ENCODE measurements at regions not wholly inside any gene's neighbourhood (a gene's known extent, or its start where the extent isn't known, plus 50 kb on each side); places are given as distances from the start of the nearest gene placed in this dataset.

GRCh38 chr3:154662851-154663250, 232.9 kb upstream of the GPR149 start:
- CTCF ChIA-PET = no interaction called here
- DNase-seq (ENCODE audit: low spot score) (no peak), ATAC-seq (no peak)
- Mint-ChIP-seq H3K27ac (no peak overlapping the region), H3K4me3 (no peak overlapping the region), H3K27me3 (ENCODE audit: low read depth) (no peaks in the 10 kb centered on the region), H3K36me3 (no peaks in the 10 kb centered on the region), H3K4me1 (peaks cover 4% of the 10 kb centered on the region; the same call in 1 of the 2 replicates), H3K9me3 (peaks cover 8% of the 10 kb centered on the region)
- POLR2A ChIA-PET = no interaction called here
- TF ChIP-seq JUN (CRISPR knock-in tag; IDR thresholded peaks at IDR 0.05) (no peak), USF1 (CRISPR knock-in tag; IDR thresholded peaks at IDR 0.05) (no peak), CTCF (IDR thresholded peaks at IDR 0.05) (no peak)

GRCh38 chr3:154660811-154661210, 230.8 kb upstream of the GPR149 start:
- Mint-ChIP-seq H3K9me3 (peaks cover 6% of the 10 kb centered on the region), H3K4me1 (peaks cover 17% of the 10 kb centered on the region), H3K27me3 (ENCODE audit: low read depth) (no peaks in the 10 kb centered on the region), H3K36me3 (no peaks in the 10 kb centered on the region), H3K4me3 (no peak overlapping the region), H3K27ac (no peak overlapping the region)
- CTCF ChIA-PET = no interaction called here
- no peak for TF ChIP-seq FOXK1 (CRISPR knock-in tag; IDR thresholded peaks at IDR 0.05)
- TF ChIP-seq AR (CRISPR knock-in tag; IDR thresholded peaks at IDR 0.05) = no peak
- TF ChIP-seq GRHL2 (CRISPR knock-in tag; IDR thresholded peaks at IDR 0.05; ENCODE audit: insufficient replicate concordance, severe bottlenecking) = no peak
- no peak for TF ChIP-seq ZNF425 (CRISPR knock-in tag; conservative IDR thresholded peaks at IDR 0.05)
- TF ChIP-seq ZNF512 (CRISPR knock-in tag; IDR thresholded peaks at IDR 0.05; ENCODE audit: borderline replicate concordance) = no peak
- no peak for TF ChIP-seq TP53 (CRISPR knock-in tag; IDR thresholded peaks at IDR 0.05)
- TF ChIP-seq NR3C1 (CRISPR knock-in tag; conservative IDR thresholded peaks at IDR 0.05; ENCODE audit: low read depth) = no peak
- no peak for TF ChIP-seq ZNF232 (CRISPR knock-in tag; IDR thresholded peaks at IDR 0.05)
- ATAC-seq (no peak), DNase-seq (ENCODE audit: low spot score) (no peak)
- POLR2A ChIA-PET = no interaction called here

- Mint-ChIP-seq H3K27ac (no peak overlapping the region), H3K4me3 (no peak overlapping the region), H3K27me3 (ENCODE audit: low read depth) (no peaks in the 10 kb centered on the region), H3K9me3 (no peaks in the 10 kb centered on the region), H3K4me1 (peaks cover 22% of the 10 kb centered on the region), H3K36me3 (no peaks in the 10 kb centered on the region)
- ATAC-seq (no peak), DNase-seq (ENCODE audit: low spot score) (no peak)
- CTCF ChIA-PET = no interaction called here
- POLR2A ChIA-PET = no interaction called here
- TF ChIP-seq ETV6 (CRISPR knock-in tag; IDR thresholded peaks at IDR 0.05) (no peak), TCF7 (CRISPR knock-in tag; IDR thresholded peaks at IDR 0.05; ENCODE audit: low read depth) (no peak), ZNF416 (CRISPR knock-in tag; IDR thresholded peaks at IDR 0.05) (no peak), TP53 (CRISPR knock-in tag; IDR thresholded peaks at IDR 0.05) (no peak), KAT7 (CRISPR knock-in tag; IDR thresholded peaks at IDR 0.05; ENCODE audit: borderline replicate concordance) (no peak), ZSCAN18 (CRISPR knock-in tag; IDR thresholded peaks at IDR 0.05) (no peak), ERG (CRISPR knock-in tag; IDR thresholded peaks at IDR 0.05) (no peak), FOXP1 (CRISPR knock-in tag; IDR thresholded peaks at IDR 0.05; ENCODE audit: borderline replicate concordance) (no peak), SOX15 (CRISPR knock-in tag; IDR thresholded peaks at IDR 0.05) (no peak), ATF2 (CRISPR knock-in tag; IDR thresholded peaks at IDR 0.05; ENCODE audit: borderline replicate concordance, low read depth) (no peak)
These were observed 228.0 kb upstream of the GPR149 start for GRCh38 chr3:154658000-154658399.

Measured in WTC11 (cell line).